ENCODE measurements at regions not wholly inside any gene's neighbourhood (a gene's known extent, or its start where the extent isn't known, plus 50 kb on each side); places are given as distances from the start of the nearest gene placed in this dataset.

DNA sequence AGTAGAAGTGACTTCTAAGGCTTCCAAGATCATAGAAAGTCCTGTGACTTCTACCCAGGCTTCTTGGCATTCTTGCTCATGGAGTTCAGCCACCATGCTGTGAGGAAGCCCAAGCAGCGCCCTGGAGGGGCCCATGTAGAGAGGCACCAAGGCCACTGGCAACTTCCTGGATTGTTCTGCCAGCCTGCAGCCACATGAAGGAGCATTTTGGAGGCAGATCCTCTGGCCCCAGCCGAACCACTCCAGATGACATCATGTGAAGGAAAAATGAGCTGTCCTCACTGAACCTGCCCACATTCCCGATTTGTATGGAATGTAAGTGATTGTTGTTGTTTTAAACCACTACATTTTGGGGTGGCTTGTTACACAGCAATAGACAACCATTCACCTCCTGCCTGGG lies 51.5 kb upstream of the MNX1 start:
- Histone ChIP-seq H3K9ac (ENCODE audit: low read length) (no peak overlapping the region), H3K36me3 (ENCODE audit: control insufficient read depth, insufficient read depth, low read length) (no peaks in the 10 kb centered on the region), H3K4me3 (ENCODE audit: low read depth, low read length) (no peak overlapping the region), H3K4me1 (ENCODE audit: control insufficient read depth, insufficient read depth, low read length) (no peaks in the 10 kb centered on the region), H3K27me3 (ENCODE audit: control insufficient read depth, insufficient read depth, low read length) (peaks cover 2% of the 10 kb centered on the region; the same call in 1 of the 2 replicates), H3K9me3 (ENCODE audit: control insufficient read depth, insufficient read depth, low read depth, low read length) (peaks cover 23% of the 10 kb centered on the region), H3K27ac (ENCODE audit: low read depth, low read length) (no peak overlapping the region)

DNA sequence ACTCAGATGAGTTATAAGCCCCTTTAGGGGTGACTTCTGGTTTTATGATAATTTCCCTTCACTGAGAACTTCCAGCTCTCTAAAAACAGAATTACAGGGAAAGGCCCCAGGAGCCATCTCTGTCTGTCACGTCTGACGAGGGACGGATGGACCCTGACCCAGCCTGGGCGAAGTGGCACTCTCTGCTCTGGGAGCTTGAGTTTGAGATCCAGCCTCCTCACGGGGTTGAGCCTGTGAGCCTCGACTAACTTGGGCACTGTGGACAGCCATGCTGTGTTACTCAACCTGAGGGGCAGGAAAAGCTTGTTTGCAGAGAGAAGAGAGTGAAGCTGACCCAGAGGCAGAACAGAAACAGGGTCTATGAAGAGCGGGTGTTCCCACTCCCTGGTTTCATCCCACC lies 54.6 kb upstream of the MNX1 start:
- H3K4me1 ChIP-seq (ENCODE audit: control insufficient read depth, insufficient read depth, low read length), result no peaks in the 10 kb centered on the region
- H3K27me3 ChIP-seq (ENCODE audit: control insufficient read depth, insufficient read depth, low read length), result no peaks in the 10 kb centered on the region; the same call in 1 of the 2 replicates
- H3K4me3 ChIP-seq (ENCODE audit: low read depth, low read length), result no peak overlapping the region
- H3K9me3 ChIP-seq (ENCODE audit: control insufficient read depth, insufficient read depth, low read depth, low read length), result peaks cover 23% of the 10 kb centered on the region
- no peak overlapping the region for H3K9ac ChIP-seq (ENCODE audit: low read length)
- no peaks in the 10 kb centered on the region for H3K36me3 ChIP-seq (ENCODE audit: control insufficient read depth, insufficient read depth, low read length)
- H3K27ac ChIP-seq (ENCODE audit: low read depth, low read length), result no peak overlapping the region

DNA sequence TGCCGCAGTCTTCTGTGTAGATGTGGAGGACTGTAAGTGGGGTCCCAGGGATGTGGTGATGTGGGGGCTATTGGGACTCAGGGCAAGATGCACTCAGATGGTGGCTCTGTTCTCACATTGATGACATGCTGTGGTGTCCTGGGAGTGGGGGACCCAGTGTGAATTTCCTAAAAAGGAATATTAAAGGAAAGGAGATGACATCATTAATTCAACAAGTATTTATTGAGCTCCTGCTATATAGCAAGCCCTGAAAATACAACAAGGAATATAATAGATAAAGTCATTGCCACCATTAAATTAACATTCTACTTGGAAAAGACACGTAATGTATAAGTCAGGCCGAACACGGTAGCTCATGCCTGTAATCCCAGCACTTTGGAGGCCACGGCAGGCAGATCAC lies 61.9 kb upstream of the MNX1 start:
- Histone ChIP-seq H3K27me3 (ENCODE audit: control insufficient read depth, insufficient read depth, low read length) (peaks cover 23% of the 10 kb centered on the region; the same call in 1 of the 2 replicates), H3K4me1 (ENCODE audit: control insufficient read depth, insufficient read depth, low read length) (no peaks in the 10 kb centered on the region), H3K27ac (ENCODE audit: low read depth, low read length) (no peak overlapping the region), H3K9ac (ENCODE audit: low read length) (no peak overlapping the region), H3K4me3 (ENCODE audit: low read depth, low read length) (no peak overlapping the region), H3K9me3 (ENCODE audit: control insufficient read depth, insufficient read depth, low read depth, low read length) (no peaks in the 10 kb centered on the region), H3K36me3 (ENCODE audit: control insufficient read depth, insufficient read depth, low read length) (no peaks in the 10 kb centered on the region)

DNA sequence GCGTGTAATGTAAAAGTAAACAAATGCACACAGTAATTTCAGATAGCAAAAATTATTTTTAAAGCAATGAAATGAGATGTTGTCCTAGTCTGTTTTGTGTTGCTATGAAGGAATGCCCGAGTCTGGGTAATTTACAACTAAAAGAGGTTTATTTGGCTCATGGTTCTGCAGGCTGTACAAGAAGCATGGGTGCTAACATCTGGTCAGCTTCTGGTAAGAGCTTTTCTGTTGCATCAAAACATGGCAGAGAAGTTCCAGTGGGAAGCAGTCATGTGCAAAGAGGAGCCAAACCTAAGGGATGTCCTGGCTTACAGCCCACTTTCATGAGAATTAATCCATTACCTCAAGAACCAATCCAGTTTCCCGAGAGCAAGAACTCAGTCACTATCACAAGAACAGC lies 62.9 kb upstream of the MNX1 start:
- H3K27me3 ChIP-seq (ENCODE audit: control insufficient read depth, insufficient read depth, low read length), result peaks cover 33% of the 10 kb centered on the region
- no peaks in the 10 kb centered on the region for H3K36me3 ChIP-seq (ENCODE audit: control insufficient read depth, insufficient read depth, low read length)
- H3K27ac ChIP-seq (ENCODE audit: low read depth, low read length), result no peak overlapping the region
- H3K4me3 ChIP-seq (ENCODE audit: low read depth, low read length), result no peak overlapping the region
- H3K4me1 ChIP-seq (ENCODE audit: control insufficient read depth, insufficient read depth, low read length), result peaks cover 6% of the 10 kb centered on the region; the same call in 1 of the 2 replicates
- H3K9ac ChIP-seq (ENCODE audit: low read length), result no peak overlapping the region
- H3K9me3 ChIP-seq (ENCODE audit: control insufficient read depth, insufficient read depth, low read depth, low read length), result no peaks in the 10 kb centered on the region

DNA sequence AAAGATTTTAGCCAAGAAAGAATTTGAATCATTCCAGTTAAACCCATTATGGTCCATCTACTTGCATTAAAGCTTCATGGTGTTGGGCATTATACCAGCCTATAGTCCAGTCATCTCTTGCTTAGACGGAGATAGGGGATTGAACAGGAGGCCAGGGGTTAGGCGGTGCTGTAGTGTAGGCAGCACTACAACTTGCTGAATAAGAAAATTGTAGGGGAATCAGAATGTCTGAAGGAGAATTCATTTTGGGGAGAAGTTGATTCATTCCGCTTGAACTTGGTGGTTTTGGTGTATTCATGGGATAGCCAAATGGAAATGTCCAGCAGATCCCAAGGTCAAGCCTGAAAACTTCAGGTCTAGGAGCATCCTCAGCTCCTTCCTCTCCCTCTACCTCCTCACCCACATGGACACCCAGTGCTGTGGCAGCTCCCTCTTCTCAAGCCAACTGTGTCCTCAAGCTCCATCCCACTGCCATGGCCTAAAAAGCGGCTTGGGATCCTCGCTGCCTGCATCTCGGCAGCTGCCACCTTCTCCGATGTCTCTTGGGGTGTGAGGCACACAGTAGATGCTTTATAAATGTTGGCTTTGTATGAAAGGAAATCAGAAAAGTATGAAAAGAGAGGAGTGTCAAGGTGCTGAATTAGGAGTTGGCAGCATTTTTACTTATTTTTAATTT lies 63.6 kb upstream of the MNX1 start:
- H3K9me3 ChIP-seq (ENCODE audit: control insufficient read depth, insufficient read depth, low read depth, low read length), result no peaks in the 10 kb centered on the region
- H3K9ac ChIP-seq (ENCODE audit: low read length), result no peak overlapping the region
- H3K27me3 ChIP-seq (ENCODE audit: control insufficient read depth, insufficient read depth, low read length), result peaks cover 40% of the 10 kb centered on the region
- no peak overlapping the region for H3K4me3 ChIP-seq (ENCODE audit: low read depth, low read length)
- H3K4me1 ChIP-seq (ENCODE audit: control insufficient read depth, insufficient read depth, low read length), result peaks cover 10% of the 10 kb centered on the region; the same call in 1 of the 2 replicates
- H3K27ac ChIP-seq (ENCODE audit: low read depth, low read length), result no peak overlapping the region
- H3K36me3 ChIP-seq (ENCODE audit: control insufficient read depth, insufficient read depth, low read length), result no peaks in the 10 kb centered on the region

DNA sequence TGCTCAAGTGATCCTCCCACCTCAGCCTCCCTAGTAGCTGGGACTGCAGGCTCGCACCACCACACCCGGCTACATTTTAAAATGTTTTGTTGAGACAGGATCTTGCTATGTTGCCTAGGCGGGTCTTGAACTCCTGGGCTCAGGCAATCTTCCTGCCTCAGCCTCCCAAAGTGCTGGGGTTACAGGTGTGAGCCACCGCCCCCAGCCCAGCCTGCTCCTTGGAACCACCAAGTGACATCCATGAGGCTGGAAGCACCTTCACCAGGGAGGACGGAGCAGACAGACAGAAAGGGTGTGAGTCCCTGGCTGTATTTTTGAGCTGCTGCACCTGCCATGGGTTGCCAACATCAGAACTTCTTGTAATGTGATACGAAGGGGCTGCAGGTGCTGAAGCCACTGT lies 62.3 kb upstream of the UBE3C start:
- Histone ChIP-seq H3K4me3 (ENCODE audit: low read depth, low read length) (no peak overlapping the region), H3K9me3 (ENCODE audit: control insufficient read depth, insufficient read depth, low read depth, low read length) (no peaks in the 10 kb centered on the region), H3K36me3 (ENCODE audit: control insufficient read depth, insufficient read depth, low read length) (no peaks in the 10 kb centered on the region), H3K27ac (ENCODE audit: low read depth, low read length) (no peak overlapping the region), H3K27me3 (ENCODE audit: control insufficient read depth, insufficient read depth, low read length) (peaks cover 49% of the 10 kb centered on the region), H3K9ac (ENCODE audit: low read length) (no peak overlapping the region), H3K4me1 (ENCODE audit: control insufficient read depth, insufficient read depth, low read length) (peaks cover 10% of the 10 kb centered on the region; the same call in 1 of the 2 replicates)

DNA sequence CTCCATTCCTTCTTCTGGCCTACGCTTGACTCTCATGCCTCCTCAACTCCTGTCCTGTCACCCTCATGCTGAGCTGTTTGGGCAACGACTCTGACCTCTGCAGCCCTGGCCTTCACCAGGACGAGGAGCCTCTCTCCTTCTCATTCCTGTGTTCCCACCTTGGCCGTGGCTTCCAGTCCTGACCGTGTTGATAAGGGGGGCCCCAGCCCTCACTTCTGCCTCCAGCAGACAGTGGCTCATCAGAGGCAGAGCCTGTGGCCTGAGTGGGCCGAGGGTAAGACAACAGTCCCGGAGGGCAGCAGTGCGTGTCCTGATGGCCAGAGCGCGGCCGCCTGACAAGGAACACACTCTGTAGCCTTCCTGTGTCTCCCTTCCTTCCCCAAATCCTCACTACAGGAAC lies 61.7 kb upstream of the UBE3C start:
- Histone ChIP-seq H3K27me3 (ENCODE audit: control insufficient read depth, insufficient read depth, low read length) (peaks cover 51% of the 10 kb centered on the region), H3K9me3 (ENCODE audit: control insufficient read depth, insufficient read depth, low read depth, low read length) (no peaks in the 10 kb centered on the region), H3K27ac (ENCODE audit: low read depth, low read length) (no peak overlapping the region), H3K4me3 (ENCODE audit: low read depth, low read length) (no peak overlapping the region), H3K4me1 (ENCODE audit: control insufficient read depth, insufficient read depth, low read length) (peaks cover 10% of the 10 kb centered on the region; the same call in 1 of the 2 replicates), H3K9ac (ENCODE audit: low read length) (no peak overlapping the region), H3K36me3 (ENCODE audit: control insufficient read depth, insufficient read depth, low read length) (no peaks in the 10 kb centered on the region)

DNA sequence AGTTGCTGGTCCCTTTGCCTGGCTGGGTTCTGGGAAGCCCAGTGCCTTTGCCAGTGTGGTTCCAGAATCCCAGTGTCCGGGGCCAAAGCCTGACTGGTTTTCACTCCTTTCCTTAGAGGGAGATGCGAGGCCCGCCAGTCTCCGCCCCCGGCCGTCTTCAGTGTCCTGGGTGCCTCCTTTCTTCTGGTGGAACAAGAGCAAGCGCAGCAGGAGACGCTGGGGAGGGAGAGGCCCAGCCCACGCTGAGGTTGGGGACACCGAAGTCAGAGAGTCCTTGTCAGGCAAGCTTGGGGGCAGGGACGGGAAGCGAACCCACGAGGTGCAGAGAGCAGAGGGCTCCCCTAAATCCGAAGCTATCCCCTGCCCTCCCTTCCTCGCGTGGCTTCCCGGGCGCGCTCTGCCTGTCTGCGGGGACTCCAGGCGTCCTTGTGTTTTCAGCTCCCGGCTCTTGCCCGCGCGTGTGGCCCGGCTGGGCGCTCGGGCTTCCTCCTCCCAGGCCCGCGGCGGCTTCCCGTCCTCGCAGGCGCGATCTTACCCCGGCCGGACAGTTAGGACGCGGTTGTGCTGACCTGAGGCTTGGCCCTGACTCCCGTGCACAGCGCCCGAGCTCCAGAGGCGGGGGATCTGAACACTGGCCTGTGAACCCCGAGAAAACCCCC lies 60.6 kb upstream of the UBE3C start:
- Histone ChIP-seq H3K27ac (ENCODE audit: low read depth, low read length) (no peak overlapping the region), H3K9me3 (ENCODE audit: control insufficient read depth, insufficient read depth, low read depth, low read length) (peaks cover 5% of the 10 kb centered on the region), H3K4me1 (ENCODE audit: control insufficient read depth, insufficient read depth, low read length) (peaks cover 10% of the 10 kb centered on the region; the same call in 1 of the 2 replicates), H3K36me3 (ENCODE audit: control insufficient read depth, insufficient read depth, low read length) (no peaks in the 10 kb centered on the region), H3K4me3 (ENCODE audit: low read depth, low read length) (peak overlapping the region; percentile 59), H3K9ac (ENCODE audit: low read length) (peak overlapping the region; percentile 46), H3K27me3 (ENCODE audit: control insufficient read depth, insufficient read depth, low read length) (peaks cover 49% of the 10 kb centered on the region)

DNA sequence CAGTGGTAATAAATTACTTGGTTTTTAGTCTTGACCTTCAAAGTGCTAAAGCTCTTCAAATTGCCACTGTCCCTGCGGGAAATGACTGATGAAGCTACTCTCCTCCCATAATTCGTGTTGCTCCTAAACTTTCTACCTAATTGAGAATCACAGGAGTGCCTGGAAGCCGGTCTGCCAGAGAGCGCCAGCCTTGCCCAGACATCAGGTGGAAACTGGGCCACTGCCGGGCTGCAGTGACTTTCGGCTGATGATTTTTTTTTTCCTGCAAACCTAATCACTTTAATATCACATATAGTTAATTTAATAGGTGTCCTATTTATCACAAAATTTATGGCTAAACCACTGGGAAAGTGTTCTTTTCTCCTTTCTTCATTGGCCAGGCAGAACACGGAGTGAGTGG lies 59.6 kb upstream of the UBE3C start:
- Histone ChIP-seq H3K9me3 (ENCODE audit: control insufficient read depth, insufficient read depth, low read depth, low read length) (peaks cover 14% of the 10 kb centered on the region), H3K9ac (ENCODE audit: low read length) (no peak overlapping the region), H3K4me3 (ENCODE audit: low read depth, low read length) (no peak overlapping the region), H3K27me3 (ENCODE audit: control insufficient read depth, insufficient read depth, low read length) (peaks cover 48% of the 10 kb centered on the region), H3K27ac (ENCODE audit: low read depth, low read length) (no peak overlapping the region), H3K36me3 (ENCODE audit: control insufficient read depth, insufficient read depth, low read length) (no peaks in the 10 kb centered on the region), H3K4me1 (ENCODE audit: control insufficient read depth, insufficient read depth, low read length) (peaks cover 10% of the 10 kb centered on the region; the same call in 1 of the 2 replicates)

DNA sequence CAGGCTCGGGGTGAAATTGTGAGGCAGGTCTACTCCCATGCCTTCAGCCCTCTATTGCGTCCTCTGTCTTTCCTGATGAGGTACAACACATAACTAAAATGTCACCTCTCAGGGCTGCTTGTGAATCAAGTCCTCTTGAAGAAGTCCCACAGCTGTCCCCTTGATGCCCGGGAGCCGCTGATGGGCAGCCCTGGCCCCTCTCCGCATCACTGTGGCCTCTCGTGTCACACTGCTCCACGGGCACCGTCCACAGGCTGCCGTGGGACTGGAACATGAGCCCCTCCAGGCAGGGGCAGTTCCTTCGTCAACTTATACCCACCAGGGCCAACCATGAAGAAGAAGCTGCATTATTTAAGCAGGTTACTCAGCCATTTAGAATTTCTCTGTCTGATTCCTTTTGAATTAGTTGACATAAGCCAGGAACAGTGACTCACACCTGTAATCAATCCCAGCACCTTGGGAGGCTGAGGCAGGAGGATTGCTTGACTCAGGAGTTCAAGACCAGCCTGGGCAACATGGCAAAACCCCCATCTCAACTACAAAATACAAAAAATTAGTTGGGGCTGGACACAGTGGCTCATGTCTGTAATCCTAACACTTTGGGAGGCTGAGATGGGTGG lies 58.5 kb upstream of the UBE3C start:
- Histone ChIP-seq H3K36me3 (ENCODE audit: control insufficient read depth, insufficient read depth, low read length) (no peaks in the 10 kb centered on the region), H3K27me3 (ENCODE audit: control insufficient read depth, insufficient read depth, low read length) (peaks cover 40% of the 10 kb centered on the region), H3K9ac (ENCODE audit: low read length) (no peak overlapping the region), H3K27ac (ENCODE audit: low read depth, low read length) (no peak overlapping the region), H3K4me3 (ENCODE audit: low read depth, low read length) (no peak overlapping the region), H3K4me1 (ENCODE audit: control insufficient read depth, insufficient read depth, low read length) (peaks cover 10% of the 10 kb centered on the region; the same call in 1 of the 2 replicates), H3K9me3 (ENCODE audit: control insufficient read depth, insufficient read depth, low read depth, low read length) (peaks cover 24% of the 10 kb centered on the region)

Measured in HUES6 (cell line).